Tibial nerve (tissue), 4 donors: ENCODE measurements at regions not wholly inside any gene's neighbourhood (a gene's known extent, or its start where the extent isn't known, plus 50 kb on each side); places are given as distances from the start of the nearest gene placed in this dataset.

Experiments used
- DNase-seq, 2 donors: peaks; one replicate each; pipeline ENCODE4 v3.0.0-alpha.2; 2019; ENCODE audit warnings: low spot score in 2 of 2
- H3K27ac ChIP-seq, 4 donors: fragments of 200-600 bp; sonication (generic) in 3 of 4; one replicate each; pipeline ENCODE4 v1.5.1; 2017 to 2019; ENCODE audit warnings: mild to moderate bottlenecking in 1 of 4
- H3K27me3 ChIP-seq, 2 donors: fragments of 200-600 bp; sonication (generic) in 1 of 2; one replicate each; pipeline versions ENCODE4 v1.5.1 to v1.6.0; 2017 to 2019
- H3K36me3 ChIP-seq, 3 donors: fragments of 200-600 bp; sonication (generic); one replicate each; pipeline ENCODE4 v1.5.1; 2018 to 2019
- H3K4me1 ChIP-seq, 4 donors: fragments of 200-600 bp; sonication (generic) in 3 of 4; one replicate each; pipeline ENCODE4 v1.5.1; 2017 to 2019
- H3K4me3 ChIP-seq, 4 donors: fragments of 200-600 bp; sonication (generic) in 3 of 4; one replicate each; pipeline ENCODE4 v1.5.1; 2017 to 2019; ENCODE audit warnings: mild to moderate bottlenecking in 1 of 4, moderate library complexity in 1 of 4
- H3K9me3 ChIP-seq, 4 donors: fragments of 200-600 bp; sonication (generic) in 3 of 4; one replicate each; pipeline ENCODE4 v1.5.1; 2017 to 2019
- EP300 ChIP-seq, 2 donors: sonication (generic); formaldehyde crosslinking; IDR thresholded peaks; one replicate each; pipeline ENCODE4 v1.6.1; 2017; ENCODE audit warnings: antibody characterized with exemption in 2 of 2, mild to moderate bottlenecking in 1 of 2
- POLR2A ChIP-seq, 2 donors: fragments of 450-650 bp; IDR thresholded peaks; one replicate each; pipeline ENCODE4 v1.6.1; 2017; ENCODE audit warnings: antibody characterized with exemption in 2 of 2, mild to moderate bottlenecking in 2 of 2, moderate library complexity in 2 of 2
- WGBS, 2 donors: methylation state at CpG; one replicate each; pipeline ENCODE4 v1.1.5; 2018; 5-methylcytosine and 5-hydroxymethylcytosine counted together
- TF ChIP-seq, protein P1 (sequence below), 5 experiments: fragments of 200-600 bp in 3 of 5; fragments of 450-650 bp in 2 of 5; sonication (generic) in 3 of 5; IDR thresholded peaks; one replicate each; pipeline ENCODE4 v1.5.1; 2016 to 2019; ENCODE audit warnings: antibody characterized with exemption in 5 of 5, mild to moderate bottlenecking in 3 of 5, moderate library complexity in 2 of 5

DNA sequence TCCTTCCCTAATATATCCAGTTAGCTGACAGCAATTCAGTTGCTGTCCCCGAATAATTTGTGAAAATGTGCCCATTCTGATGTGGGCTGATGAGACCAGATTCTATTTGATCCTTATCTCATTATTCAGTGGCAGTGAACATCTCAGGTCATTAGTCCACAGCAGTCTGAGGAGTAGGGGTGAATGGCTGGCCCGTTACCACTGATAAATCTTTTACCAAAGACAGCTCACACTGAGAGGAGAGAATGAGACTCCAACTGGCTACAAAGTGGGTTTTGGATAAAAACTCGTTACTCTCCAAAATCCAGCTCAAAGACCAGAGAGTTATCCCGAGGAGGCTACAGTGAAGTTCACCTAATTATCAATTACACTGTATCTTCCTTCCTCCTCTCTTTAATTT is 189.7 kb downstream of the TUSC7 start:
- no peaks in the 10 kb centered on the region for H3K4me1 ChIP-seq
- 76% methylated on average over 4 of the region's 4 CpGs for WGBS, 2 donors
- H3K27me3 ChIP-seq = no peaks in the 10 kb centered on the region
- H3K4me3 ChIP-seq = no peak overlapping the region
- no peaks in the 10 kb centered on the region for H3K9me3 ChIP-seq
- no peaks in the 10 kb centered on the region for H3K36me3 ChIP-seq
- no peak for TF ChIP-seq POLR2A (IDR thresholded peaks at IDR 0.05)
- TF ChIP-seq EP300 (IDR thresholded peaks at IDR 0.05) = no peak
- TF ChIP-seq, protein P1, sequence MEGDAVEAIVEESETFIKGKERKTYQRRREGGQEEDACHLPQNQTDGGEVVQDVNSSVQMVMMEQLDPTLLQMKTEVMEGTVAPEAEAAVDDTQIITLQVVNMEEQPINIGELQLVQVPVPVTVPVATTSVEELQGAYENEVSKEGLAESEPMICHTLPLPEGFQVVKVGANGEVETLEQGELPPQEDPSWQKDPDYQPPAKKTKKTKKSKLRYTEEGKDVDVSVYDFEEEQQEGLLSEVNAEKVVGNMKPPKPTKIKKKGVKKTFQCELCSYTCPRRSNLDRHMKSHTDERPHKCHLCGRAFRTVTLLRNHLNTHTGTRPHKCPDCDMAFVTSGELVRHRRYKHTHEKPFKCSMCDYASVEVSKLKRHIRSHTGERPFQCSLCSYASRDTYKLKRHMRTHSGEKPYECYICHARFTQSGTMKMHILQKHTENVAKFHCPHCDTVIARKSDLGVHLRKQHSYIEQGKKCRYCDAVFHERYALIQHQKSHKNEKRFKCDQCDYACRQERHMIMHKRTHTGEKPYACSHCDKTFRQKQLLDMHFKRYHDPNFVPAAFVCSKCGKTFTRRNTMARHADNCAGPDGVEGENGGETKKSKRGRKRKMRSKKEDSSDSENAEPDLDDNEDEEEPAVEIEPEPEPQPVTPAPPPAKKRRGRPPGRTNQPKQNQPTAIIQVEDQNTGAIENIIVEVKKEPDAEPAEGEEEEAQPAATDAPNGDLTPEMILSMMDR (IDR thresholded peaks at IDR 0.05) = no peak
- no peak overlapping the region for H3K27ac ChIP-seq
- DNase-seq = no peak

DNA sequence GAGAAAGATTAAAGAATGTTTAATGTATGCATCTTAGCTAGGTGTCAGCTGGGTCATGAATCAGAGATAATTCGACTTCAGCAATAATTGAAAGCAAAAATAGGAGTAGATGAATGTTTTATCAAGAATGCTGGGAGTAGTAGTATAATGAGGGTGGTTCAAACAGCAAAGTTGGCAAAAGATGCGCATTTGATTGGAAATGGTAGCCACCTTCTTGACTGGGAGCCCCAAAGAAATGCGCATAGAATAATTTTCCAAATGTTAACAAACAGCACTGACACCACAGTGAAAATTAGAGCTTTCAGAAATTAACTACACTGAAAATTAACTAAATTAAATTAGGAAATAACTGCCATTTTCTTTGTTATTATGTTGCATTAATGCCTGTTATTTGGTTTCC is 195.8 kb downstream of the TUSC7 start:
- no peak for DNase-seq
- no peak overlapping the region for H3K4me3 ChIP-seq
- no peaks in the 10 kb centered on the region for H3K4me1 ChIP-seq
- H3K36me3 ChIP-seq = no peaks in the 10 kb centered on the region
- 92 to 93% methylated on average over 3 of the region's 3 CpGs for whole genome bisulfite sequencing, 2 donors
- H3K9me3 ChIP-seq = no peaks in the 10 kb centered on the region
- H3K27me3 ChIP-seq = no peaks in the 10 kb centered on the region
- TF ChIP-seq, protein P1 (IDR thresholded peaks at IDR 0.05) = no peak
- TF ChIP-seq EP300 (IDR thresholded peaks at IDR 0.05) (no peak), POLR2A (IDR thresholded peaks at IDR 0.05) (no peak)
- no peak overlapping the region for H3K27ac ChIP-seq

DNA sequence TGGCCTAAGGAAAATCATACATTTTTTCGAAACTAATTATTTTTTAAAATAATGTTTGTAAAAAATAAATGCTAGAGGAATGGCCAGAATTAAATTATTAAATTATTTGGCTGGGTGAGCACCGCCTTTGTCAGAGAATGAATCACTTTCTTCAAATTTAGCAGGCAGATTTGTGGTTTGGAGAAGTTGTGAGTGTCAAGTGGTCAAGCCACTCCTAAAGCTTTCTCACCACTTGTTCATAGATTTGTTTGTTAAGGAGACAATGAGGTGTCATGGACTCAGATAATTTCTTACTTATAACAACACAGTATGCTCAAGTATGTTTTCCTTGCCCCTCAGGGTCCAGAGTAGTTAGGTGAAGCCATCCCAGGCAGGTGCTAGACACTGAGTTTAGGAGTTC is 196.2 kb downstream of the TUSC7 start:
- no peak overlapping the region for H3K27ac ChIP-seq
- H3K4me3 ChIP-seq = no peak overlapping the region
- TF ChIP-seq EP300 (IDR thresholded peaks at IDR 0.05) (no peak), POLR2A (IDR thresholded peaks at IDR 0.05) (no peak)
- TF ChIP-seq, protein P1 (IDR thresholded peaks at IDR 0.05) = no peak
- WGBS, 2 donors = 77 to 86% methylated on average over 2 of the region's 2 CpGs
- no peaks in the 10 kb centered on the region for H3K4me1 ChIP-seq
- no peak for DNase-seq
- no peaks in the 10 kb centered on the region for H3K27me3 ChIP-seq
- H3K36me3 ChIP-seq = no peaks in the 10 kb centered on the region
- no peaks in the 10 kb centered on the region for H3K9me3 ChIP-seq

DNA sequence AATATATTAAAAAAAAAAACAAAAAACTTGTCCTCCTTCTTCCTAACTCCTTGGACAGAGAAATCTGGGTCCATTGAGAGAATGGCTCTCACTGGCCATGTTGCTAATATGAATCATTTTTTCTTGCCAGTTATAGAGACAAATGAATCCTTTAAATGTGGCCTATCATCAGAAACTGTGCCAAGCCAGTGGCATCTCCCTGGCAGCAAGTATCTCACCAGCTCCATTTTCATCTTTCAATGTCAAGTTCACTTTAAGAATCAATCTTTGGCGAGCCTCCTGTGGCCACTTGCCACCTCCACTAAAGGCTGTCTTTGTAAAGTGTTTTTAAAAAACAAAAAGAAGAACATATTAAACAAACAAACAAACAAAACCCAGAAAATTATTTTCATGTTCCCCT is 202.5 kb downstream of the TUSC7 start:
- Histone ChIP-seq H3K4me3 (no peak overlapping the region), H3K4me1 (no peaks in the 10 kb centered on the region), H3K27me3 (no peaks in the 10 kb centered on the region), H3K9me3 (no peaks in the 10 kb centered on the region), H3K27ac (no peak overlapping the region), H3K36me3 (no peaks in the 10 kb centered on the region)
- DNase-seq = no peak
- TF ChIP-seq EP300 (IDR thresholded peaks at IDR 0.05) (no peak), POLR2A (IDR thresholded peaks at IDR 0.05) (no peak)
- TF ChIP-seq, protein P1 (IDR thresholded peaks at IDR 0.05) = no peak
- 85 to 87% methylated on average over 1 of the region's 1 CpG for WGBS, 2 donors

DNA sequence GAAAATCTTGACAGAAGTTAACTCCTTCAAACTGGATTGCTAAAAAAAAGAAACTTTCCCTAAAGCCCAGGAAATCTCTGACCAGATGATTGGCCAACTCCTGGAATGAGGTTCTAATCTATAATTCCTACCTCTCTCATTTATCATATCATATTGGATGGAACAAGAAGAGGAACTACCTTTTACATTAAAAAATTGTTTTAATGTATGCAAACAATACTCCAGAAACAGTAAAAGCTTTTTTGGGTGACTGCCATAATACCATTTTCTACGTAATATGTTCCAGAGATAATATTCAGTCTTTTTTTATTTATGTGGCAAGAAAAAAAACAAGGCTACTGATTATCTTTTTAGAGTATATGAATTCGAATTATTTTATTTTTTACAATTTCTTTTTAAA is 204.4 kb downstream of the TUSC7 start:
- H3K36me3 ChIP-seq = no peaks in the 10 kb centered on the region
- TF ChIP-seq, protein P1 (IDR thresholded peaks at IDR 0.05) = no peak
- TF ChIP-seq POLR2A (IDR thresholded peaks at IDR 0.05) (no peak), EP300 (IDR thresholded peaks at IDR 0.05) (no peak)
- no peak overlapping the region for H3K27ac ChIP-seq
- no peak for DNase-seq
- no peaks in the 10 kb centered on the region for H3K27me3 ChIP-seq
- no peak overlapping the region for H3K4me3 ChIP-seq
- no peaks in the 10 kb centered on the region for H3K9me3 ChIP-seq
- no peaks in the 10 kb centered on the region for H3K4me1 ChIP-seq
- 49 to 51% methylated on average over 2 of the region's 2 CpGs for WGBS, 2 donors
